ENCODE measurements at regions not wholly inside any gene's neighbourhood (a gene's known extent, or its start where the extent isn't known, plus 50 kb on each side); places are given as distances from the start of the nearest gene placed in this dataset.
A peak's percentile ranks its signal among the peaks of the same experiment; 100 is the strongest.

DNA sequence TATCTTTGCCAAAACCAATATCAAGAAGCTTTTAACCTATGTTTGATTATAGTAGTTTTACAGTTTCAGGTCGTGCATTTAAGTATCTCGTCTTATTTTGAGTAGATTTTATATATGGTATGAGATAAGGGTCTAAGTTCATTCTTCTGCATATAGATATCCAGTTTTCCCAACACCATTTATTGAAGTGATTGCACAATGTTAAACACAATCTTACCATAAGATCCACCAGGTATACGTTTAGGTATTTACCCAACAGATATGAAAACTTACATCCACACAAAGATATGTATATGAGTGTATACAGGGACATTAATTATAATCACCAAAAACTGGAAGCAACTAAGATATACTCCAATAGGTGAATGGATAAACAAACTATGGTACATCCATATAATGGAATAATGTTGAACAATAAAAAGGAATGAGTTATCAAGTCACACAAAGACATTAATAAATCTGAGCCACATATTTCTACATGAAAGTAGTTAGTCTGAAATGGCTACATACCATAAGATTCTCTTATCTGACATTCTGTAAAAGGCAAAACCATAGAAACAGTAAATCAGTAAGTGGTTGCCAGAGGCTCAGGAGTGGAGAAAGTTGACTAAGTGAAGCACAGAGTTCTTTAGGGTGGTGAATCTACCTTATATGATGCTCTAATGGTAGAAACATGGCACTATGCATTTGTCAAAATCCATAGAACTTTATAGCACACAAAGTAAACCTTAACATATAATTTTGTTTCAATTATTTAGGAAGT lies 222.6 kb downstream of the NUAK1 start:
- DNase-seq (ENCODE audit: low read depth): no peak
- no peak overlapping the region for H3K4me3 ChIP-seq (ENCODE audit: low read depth, low read length)
- TF ChIP-seq, protein P1, sequence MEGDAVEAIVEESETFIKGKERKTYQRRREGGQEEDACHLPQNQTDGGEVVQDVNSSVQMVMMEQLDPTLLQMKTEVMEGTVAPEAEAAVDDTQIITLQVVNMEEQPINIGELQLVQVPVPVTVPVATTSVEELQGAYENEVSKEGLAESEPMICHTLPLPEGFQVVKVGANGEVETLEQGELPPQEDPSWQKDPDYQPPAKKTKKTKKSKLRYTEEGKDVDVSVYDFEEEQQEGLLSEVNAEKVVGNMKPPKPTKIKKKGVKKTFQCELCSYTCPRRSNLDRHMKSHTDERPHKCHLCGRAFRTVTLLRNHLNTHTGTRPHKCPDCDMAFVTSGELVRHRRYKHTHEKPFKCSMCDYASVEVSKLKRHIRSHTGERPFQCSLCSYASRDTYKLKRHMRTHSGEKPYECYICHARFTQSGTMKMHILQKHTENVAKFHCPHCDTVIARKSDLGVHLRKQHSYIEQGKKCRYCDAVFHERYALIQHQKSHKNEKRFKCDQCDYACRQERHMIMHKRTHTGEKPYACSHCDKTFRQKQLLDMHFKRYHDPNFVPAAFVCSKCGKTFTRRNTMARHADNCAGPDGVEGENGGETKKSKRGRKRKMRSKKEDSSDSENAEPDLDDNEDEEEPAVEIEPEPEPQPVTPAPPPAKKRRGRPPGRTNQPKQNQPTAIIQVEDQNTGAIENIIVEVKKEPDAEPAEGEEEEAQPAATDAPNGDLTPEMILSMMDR (IDR thresholded peaks at IDR 0.05; ENCODE audit: insufficient read depth, low read length): no peak

DNA sequence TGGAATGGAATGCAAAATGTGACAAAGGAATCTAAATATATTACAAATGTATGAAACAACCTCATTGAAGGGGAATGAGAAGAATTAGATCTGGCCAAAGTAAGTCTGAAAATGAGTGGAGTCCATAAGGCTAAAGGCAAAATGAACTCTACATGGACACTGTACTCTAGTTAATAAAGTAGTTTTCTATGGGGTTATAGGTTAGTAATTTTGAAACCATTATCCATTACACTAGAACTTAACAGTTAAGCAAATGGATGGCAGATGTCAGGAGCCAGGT lies 222.1 kb downstream of the NUAK1 start:
- no peak for DNase-seq (ENCODE audit: low read depth)
- H3K4me3 ChIP-seq (ENCODE audit: low read depth, low read length): no peak overlapping the region
- TF ChIP-seq, protein P1 (IDR thresholded peaks at IDR 0.05; ENCODE audit: insufficient read depth, low read length): no peak

DNA sequence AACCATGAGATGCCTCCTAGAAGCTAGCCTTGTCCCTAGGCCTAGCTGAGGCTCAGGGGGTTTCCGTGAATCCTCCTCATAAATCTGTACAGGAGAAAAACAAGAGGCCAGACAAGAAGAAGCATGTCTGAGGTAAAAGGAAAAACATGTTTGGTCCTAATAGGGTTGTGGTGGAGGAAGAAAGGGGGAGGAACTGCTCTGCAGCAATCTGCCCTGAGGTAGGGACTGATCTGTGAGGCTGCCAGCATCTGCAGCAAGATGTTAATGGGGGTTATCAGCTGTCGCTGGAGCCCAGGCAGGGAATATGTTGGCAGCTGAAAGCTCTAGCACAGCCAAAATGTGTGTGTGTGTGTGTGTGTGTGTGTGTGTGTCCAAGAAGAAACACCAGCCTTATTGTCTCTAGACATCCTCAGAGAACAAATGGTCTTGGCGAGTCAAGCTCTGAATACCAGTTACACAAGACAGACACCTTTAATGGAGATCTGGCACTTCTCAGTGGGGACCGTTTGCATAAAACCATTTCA lies 218.5 kb downstream of the NUAK1 start:
- no peak overlapping the region for H3K4me3 ChIP-seq (ENCODE audit: low read depth, low read length)
- DNase-seq (ENCODE audit: low read depth): peak; percentile 61
- TF ChIP-seq, protein P1 (IDR thresholded peaks at IDR 0.05; ENCODE audit: insufficient read depth, low read length): no peak

DNA sequence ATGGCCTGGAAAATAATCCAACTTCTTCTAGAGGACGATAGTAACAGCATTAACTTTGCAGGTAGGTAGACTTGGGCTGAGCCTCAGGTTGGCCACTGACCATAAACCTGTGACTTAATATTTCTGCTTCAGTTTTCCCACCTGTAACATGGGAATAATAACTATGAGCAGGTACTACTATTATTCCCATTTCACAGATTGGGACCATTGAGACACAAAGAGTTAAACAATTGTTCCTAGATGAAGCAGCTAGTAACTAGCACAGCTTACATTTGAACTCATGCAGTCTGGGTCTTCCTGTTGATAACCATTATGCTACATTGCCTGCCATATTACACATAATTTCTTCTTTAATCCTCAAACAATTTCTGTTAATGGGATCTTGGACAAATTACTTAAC lies 217.7 kb downstream of the NUAK1 start:
- TF ChIP-seq, protein P1 (IDR thresholded peaks at IDR 0.05; ENCODE audit: insufficient read depth, low read length): no peak
- H3K4me3 ChIP-seq (ENCODE audit: low read depth, low read length): no peak overlapping the region

DNA sequence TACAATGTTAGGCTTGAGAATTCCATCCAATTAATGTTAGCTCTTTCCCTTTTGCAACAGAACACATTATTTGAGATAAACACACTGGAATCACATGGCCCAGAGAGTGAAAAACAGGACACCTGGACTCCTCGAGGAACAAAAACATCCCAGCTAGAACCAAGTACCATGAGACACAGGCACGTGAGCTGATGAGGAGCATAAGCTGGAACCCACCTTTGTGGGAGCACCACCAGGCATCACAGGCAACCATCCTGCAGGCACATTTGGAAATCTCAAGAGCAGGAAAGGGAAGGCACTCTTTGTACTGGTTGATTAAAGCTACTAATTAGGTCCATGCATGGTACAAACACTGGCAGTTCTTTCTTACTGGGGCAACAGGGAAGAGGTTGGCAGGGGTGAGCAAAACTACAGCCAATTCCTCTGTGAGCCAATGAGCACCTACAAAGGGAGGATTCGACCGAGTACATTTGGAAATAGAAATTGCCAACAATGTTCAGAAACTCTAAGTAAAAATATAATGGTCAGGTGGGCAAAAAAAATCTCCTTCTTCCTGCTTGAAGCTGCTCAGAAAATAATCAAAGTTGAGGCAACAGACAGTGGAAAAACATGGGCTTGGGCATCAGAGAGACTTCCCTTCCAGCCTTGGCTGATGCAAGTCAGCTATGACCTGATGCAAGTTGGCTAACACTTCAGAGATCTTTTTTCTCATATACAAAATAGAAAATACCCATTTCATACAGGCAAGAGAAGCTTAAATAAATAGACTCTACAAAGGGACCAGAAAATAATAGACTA lies 216.7 kb downstream of the NUAK1 start:
- TF ChIP-seq, protein P1 (IDR thresholded peaks at IDR 0.05; ENCODE audit: insufficient read depth, low read length): no peak
- H3K4me3 ChIP-seq (ENCODE audit: low read depth, low read length): no peak overlapping the region
- DNase-seq (ENCODE audit: low read depth): peak; percentile 46

More for the DNA sequence above, 217.7 kb downstream of the NUAK1 start:
- no peak for DNase-seq (ENCODE audit: low read depth)

DNA sequence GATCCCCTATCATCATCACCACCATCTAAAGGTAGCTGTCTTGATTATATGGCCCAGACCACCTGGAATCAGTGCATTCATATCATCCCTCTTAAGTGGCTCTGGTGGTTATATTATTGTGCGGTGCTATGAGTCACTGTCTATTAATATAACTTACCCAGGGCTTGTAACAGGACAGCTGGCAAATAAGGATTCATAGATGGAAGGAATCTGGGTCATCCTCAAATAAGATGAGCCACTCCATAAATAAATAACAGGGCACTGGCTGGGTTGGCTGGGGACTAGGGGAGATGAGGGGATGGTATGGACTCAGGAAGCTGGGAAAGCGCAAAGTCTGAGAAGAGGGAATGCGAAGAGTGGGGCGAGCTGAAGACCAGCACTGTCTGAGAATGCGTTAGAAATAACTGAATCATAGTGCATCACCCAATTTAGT lies 216.1 kb downstream of the NUAK1 start:
- peak; percentile 38 for DNase-seq (ENCODE audit: low read depth)
- H3K4me3 ChIP-seq (ENCODE audit: low read depth, low read length): no peak overlapping the region
- TF ChIP-seq, protein P1 (IDR thresholded peaks at IDR 0.05; ENCODE audit: insufficient read depth, low read length): no peak

Data from fibroblast of the aortic adventitia (primary cell).